Activated CD8-positive, alpha-beta T cell treated with anti-CD3 and anti-CD28 coated beads for 36 hours (primary cell): ENCODE measurements at regions not wholly inside any gene's neighbourhood (a gene's known extent, or its start where the extent isn't known, plus 50 kb on each side); places are given as distances from the start of the nearest gene placed in this dataset.

Source experiments
- ATAC-seq: fragments of 200-7000 bp; cut with Tn5 transposase; one replicate; pipeline ENCODE4 v1.10.0; 2021; ENCODE audit warnings: mild to moderate bottlenecking, moderate library complexity
- CTCF ChIA-PET: fragments of 350-600 bp; sonication (Branson Sonifier 250); formaldehyde crosslinking; loops from one replicate; lab custom pipeline; 2021; ENCODE audit warnings: antibody characterized with exemption; lab: Charles Lee
- POLR2A ChIA-PET: fragments of 350-600 bp; sonication (Branson Sonifier 250); formaldehyde crosslinking; loops from one replicate; lab custom pipeline; 2021; ENCODE audit warnings: antibody characterized with exemption; lab: Charles Lee
- DNase-seq: peaks from one replicate; pipeline ENCODE4 v3.0.0-alpha.2; 2020
- H3K27ac Mint-ChIP-seq: one replicate; pipeline ENCODE4 v1.8.0; 2021; ENCODE audit warnings: mild to moderate bottlenecking, mixed read lengths
- H3K27me3 Mint-ChIP-seq: one replicate; pipeline ENCODE4 v1.8.0; 2021; ENCODE audit warnings: mixed read lengths
- H3K36me3 Mint-ChIP-seq: one replicate; pipeline ENCODE4 v1.8.0; 2021; ENCODE audit warnings: low read depth, mixed read lengths
- H3K4me1 Mint-ChIP-seq: one replicate; pipeline ENCODE4 v1.8.0; 2021; ENCODE audit warnings: low read depth, mixed read lengths
- H3K4me3 Mint-ChIP-seq: one replicate; pipeline ENCODE4 v1.8.0; 2021; ENCODE audit warnings: mild to moderate bottlenecking, moderate library complexity, mixed read lengths
- H3K9me3 Mint-ChIP-seq: one replicate; pipeline ENCODE4 v1.8.0; 2021; ENCODE audit warnings: mixed read lengths
- intact Hi-C: fragments of 100-400 bp; cut with micrococcal nuclease; formaldehyde crosslinking; loops from one replicate; pipeline ENCODE4 v1.10.0; 2022
- TF ChIP-seq, protein P1 (sequence below): fragments of 200-600 bp; IDR thresholded peaks from one replicate; pipeline ENCODE4 v1.8.0; 2022; ENCODE audit warnings: antibody characterized with exemption, mild to moderate bottlenecking

GRCh38 chr20:12223057-12223456 lies 305.4 kb downstream of the BTBD3 start:
- Mint-ChIP-seq H3K4me1 (no peaks in the 10 kb centered on the region), H3K9me3 (peaks cover 7% of the 10 kb centered on the region), H3K27ac (no peak overlapping the region), H3K4me3 (no peak overlapping the region), H3K27me3 (no peaks in the 10 kb centered on the region), H3K36me3 (no peaks in the 10 kb centered on the region)
- TF ChIP-seq, protein P1, sequence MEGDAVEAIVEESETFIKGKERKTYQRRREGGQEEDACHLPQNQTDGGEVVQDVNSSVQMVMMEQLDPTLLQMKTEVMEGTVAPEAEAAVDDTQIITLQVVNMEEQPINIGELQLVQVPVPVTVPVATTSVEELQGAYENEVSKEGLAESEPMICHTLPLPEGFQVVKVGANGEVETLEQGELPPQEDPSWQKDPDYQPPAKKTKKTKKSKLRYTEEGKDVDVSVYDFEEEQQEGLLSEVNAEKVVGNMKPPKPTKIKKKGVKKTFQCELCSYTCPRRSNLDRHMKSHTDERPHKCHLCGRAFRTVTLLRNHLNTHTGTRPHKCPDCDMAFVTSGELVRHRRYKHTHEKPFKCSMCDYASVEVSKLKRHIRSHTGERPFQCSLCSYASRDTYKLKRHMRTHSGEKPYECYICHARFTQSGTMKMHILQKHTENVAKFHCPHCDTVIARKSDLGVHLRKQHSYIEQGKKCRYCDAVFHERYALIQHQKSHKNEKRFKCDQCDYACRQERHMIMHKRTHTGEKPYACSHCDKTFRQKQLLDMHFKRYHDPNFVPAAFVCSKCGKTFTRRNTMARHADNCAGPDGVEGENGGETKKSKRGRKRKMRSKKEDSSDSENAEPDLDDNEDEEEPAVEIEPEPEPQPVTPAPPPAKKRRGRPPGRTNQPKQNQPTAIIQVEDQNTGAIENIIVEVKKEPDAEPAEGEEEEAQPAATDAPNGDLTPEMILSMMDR, result no peak
- intact Hi-C loops, result no loop called here
- ChIA-PET CTCF (no interaction called here), POLR2A (no interaction called here)
- ATAC-seq (no peak), DNase-seq (no peak)

DNA sequence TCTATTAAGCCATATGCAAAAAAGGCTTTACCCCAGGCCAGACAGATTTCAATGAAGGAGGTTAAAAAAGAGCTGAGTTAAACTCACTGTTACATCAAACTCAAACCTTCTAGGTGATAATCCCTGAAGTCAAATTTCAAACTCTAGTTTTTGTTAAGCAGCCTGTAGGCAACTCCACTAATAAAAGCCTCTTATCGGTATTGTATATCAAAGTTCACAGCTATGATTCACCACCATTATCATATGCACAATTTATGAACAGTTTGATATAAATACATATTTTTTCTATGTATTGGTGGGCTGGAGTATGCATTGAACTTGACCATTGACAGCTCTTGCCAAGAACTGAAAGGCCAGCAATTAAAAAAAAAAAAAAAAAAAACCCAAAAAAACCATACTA lies 308.2 kb downstream of the BTBD3 start:
- ATAC-seq (no peak), DNase-seq (no peak)
- ChIA-PET POLR2A (no interaction called here), CTCF (no interaction called here)
- no peaks in the 10 kb centered on the region for H3K36me3 Mint-ChIP-seq
- H3K4me3 Mint-ChIP-seq, result no peak overlapping the region
- intact Hi-C loops, result no loop called here
- peaks cover 5% of the 10 kb centered on the region for H3K9me3 Mint-ChIP-seq
- no peaks in the 10 kb centered on the region for H3K27me3 Mint-ChIP-seq
- TF ChIP-seq, protein P1, result no peak
- H3K4me1 Mint-ChIP-seq, result no peaks in the 10 kb centered on the region
- H3K27ac Mint-ChIP-seq, result no peak overlapping the region

DNA sequence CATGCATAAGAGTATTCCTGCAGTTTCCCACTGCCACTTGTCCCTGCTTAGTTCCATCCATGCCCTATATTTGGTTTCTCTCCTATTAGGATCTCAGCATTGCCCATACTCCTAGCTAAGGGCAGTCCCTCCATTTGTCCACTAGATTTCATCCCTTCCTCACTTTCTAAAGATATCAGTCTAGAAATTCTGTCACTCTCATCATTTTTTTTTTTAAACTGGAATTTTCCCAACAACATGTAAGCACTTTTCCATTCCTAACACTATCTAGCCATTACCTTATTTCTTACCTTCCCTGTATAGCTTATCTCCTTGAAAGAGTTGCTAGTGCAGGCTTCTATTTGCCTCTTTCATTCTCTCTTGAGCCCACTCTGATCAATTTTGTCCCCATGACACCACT lies 312.2 kb downstream of the BTBD3 start:
- Mint-ChIP-seq H3K4me1 (no peaks in the 10 kb centered on the region), H3K27ac (no peak overlapping the region), H3K9me3 (no peaks in the 10 kb centered on the region), H3K27me3 (no peaks in the 10 kb centered on the region), H3K4me3 (no peak overlapping the region), H3K36me3 (no peaks in the 10 kb centered on the region)
- TF ChIP-seq, protein P1, result no peak
- DNase-seq (no peak), ATAC-seq (no peak)
- intact Hi-C loops, result no loop called here
- ChIA-PET CTCF (no interaction called here), POLR2A (no interaction called here)

DNA sequence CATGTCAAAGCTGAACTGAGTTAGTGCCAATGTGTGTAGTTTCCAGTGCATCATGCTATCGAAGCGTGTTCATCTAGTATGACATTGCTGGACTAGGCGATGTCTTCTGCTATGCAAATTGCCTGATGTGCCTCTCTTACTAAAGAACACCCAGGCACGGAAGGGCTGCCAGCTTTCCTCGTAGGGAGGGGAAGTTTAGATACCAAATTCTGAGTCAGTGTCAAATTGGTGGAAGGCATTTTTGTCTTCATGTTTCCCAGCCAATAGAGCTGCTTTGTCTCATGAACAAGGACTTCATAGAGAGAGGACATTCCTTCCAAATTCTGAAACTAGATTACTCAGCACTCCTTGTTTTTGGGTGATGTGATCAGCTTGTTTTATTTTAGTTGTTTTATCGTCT lies 320.1 kb downstream of the BTBD3 start:
- no peaks in the 10 kb centered on the region for H3K4me1 Mint-ChIP-seq
- intact Hi-C loops, result no loop called here
- TF ChIP-seq, protein P1, result no peak
- H3K4me3 Mint-ChIP-seq, result no peak overlapping the region
- ChIA-PET POLR2A (no interaction called here), CTCF (no interaction called here)
- H3K27ac Mint-ChIP-seq, result no peak overlapping the region
- ATAC-seq (no peak), DNase-seq (no peak)
- H3K36me3 Mint-ChIP-seq, result no peaks in the 10 kb centered on the region
- no peaks in the 10 kb centered on the region for H3K9me3 Mint-ChIP-seq
- no peaks in the 10 kb centered on the region for H3K27me3 Mint-ChIP-seq

- DNase-seq, result no peak
- no peaks in the 10 kb centered on the region for H3K27me3 Mint-ChIP-seq
- H3K4me3 Mint-ChIP-seq, result no peak overlapping the region
- H3K27ac Mint-ChIP-seq, result no peak overlapping the region
- ATAC-seq, result no peak
- intact Hi-C loops, result no loop called here
- CTCF ChIA-PET, result no interaction called here
- H3K4me1 Mint-ChIP-seq, result no peaks in the 10 kb centered on the region
- H3K9me3 Mint-ChIP-seq, result peaks cover 10% of the 10 kb centered on the region
- POLR2A ChIA-PET, result no interaction called here
- TF ChIP-seq, protein P1, result no peak
- no peaks in the 10 kb centered on the region for H3K36me3 Mint-ChIP-seq
Observed at GRCh38 chr20:12241065-12241464, 323.4 kb downstream of the BTBD3 start.
